ENCODE measurements at regions not wholly inside any gene's neighbourhood (a gene's known extent, or its start where the extent isn't known, plus 50 kb on each side); places are given as distances from the start of the nearest gene placed in this dataset.

DNA sequence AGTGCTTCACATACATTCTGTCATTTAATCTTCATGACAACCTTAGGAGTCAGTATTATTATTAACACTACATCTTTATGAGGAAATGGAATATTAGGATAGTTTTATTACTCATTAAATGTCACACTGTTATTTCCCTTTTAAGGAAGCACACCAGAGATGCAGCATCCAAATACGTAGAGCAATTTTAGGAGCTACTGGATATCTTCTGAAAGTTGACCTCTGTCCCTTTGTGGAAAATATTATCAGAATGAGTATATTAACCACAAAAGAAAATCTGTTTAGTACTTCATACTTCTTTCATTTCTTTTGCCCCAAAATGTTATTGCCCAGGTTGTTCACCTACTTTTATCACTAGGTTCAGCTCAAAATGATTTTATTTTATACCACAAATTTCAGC, 72.9 kb upstream of the APCDD1 start:
- no peaks in the 10 kb centered on the region for H3K27me3 ChIP-seq (replicated peaks in 2 of 5; ENCODE audit: control insufficient read depth in 4 of 5, insufficient read depth in 5 of 5, low read length in 4 of 5)
- no peak overlapping the region for H3K4me3 ChIP-seq (ENCODE audit: control insufficient read depth in 1 of 7, extremely low read depth in 1 of 7, insufficient read depth in 4 of 7, low read depth in 2 of 7, low read length in 6 of 7)
- H3K27ac ChIP-seq (ENCODE audit: insufficient read depth in 1 of 2, low read depth in 1 of 2, low read length in 2 of 2, poor library complexity in 1 of 2, severe bottlenecking in 2 of 2): no peak overlapping the region
- POLR2A ChIA-PET: no interaction called here
- no peaks in the 10 kb centered on the region for H3K36me3 ChIP-seq (ENCODE audit: control insufficient read depth in 4 of 4, insufficient read depth in 4 of 4, low read length in 3 of 4)
- peaks cover 0 to 11% (median 4%) of the 10 kb centered on the region in 4 experiments for H3K4me1 ChIP-seq (ENCODE audit: control extremely low read depth in 1 of 4, control insufficient read depth in 4 of 4, insufficient read depth in 4 of 4, low read length in 3 of 4)
- H3K9me3 ChIP-seq (ENCODE audit: control extremely low read depth in 1 of 5, control insufficient read depth in 4 of 5, insufficient read depth in 2 of 5, low read depth in 1 of 5, low read length in 4 of 5): no peaks in the 10 kb centered on the region
- CTCF ChIA-PET: interaction anchor here (0.6 kb wide), 1 partner anchor 249 kb away, joined by 3 read pairs; no protein-coding TSS in a partner anchor
- no peak for DNase-seq
- no CpG with 5 or more reads among the region's 1 CpG for WGBS (ENCODE audit: insufficient coverage)

DNA sequence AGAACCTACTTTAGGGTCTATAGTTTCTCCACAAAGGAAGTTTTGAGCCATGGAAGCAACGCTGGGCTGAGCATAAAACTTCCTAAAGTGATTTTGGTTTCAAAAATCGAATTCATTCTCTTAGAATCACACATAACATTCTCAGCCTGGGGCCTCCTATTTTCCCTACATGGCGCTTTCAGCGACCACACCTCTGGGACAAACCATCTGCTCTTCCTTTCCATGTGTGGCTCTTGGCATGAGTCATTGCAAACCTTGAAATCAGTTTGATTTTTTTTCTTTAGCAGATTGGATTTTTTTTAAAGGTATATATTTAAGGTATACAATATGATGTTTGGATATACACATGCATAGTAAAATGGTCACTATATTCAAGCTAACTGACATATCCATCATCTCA, 72.5 kb upstream of the APCDD1 start:
- peaks cover 0 to 11% (median 4%) of the 10 kb centered on the region in 4 experiments for H3K4me1 ChIP-seq (ENCODE audit: control extremely low read depth in 1 of 4, control insufficient read depth in 4 of 4, insufficient read depth in 4 of 4, low read length in 3 of 4)
- no peaks in the 10 kb centered on the region for H3K36me3 ChIP-seq (ENCODE audit: control insufficient read depth in 4 of 4, insufficient read depth in 4 of 4, low read length in 3 of 4)
- WGBS (ENCODE audit: insufficient coverage): 11% methylated on average over 1 of the region's 4 CpGs
- H3K27ac ChIP-seq (ENCODE audit: insufficient read depth in 1 of 2, low read depth in 1 of 2, low read length in 2 of 2, poor library complexity in 1 of 2, severe bottlenecking in 2 of 2): no peak overlapping the region
- H3K27me3 ChIP-seq (replicated peaks in 2 of 5; ENCODE audit: control insufficient read depth in 4 of 5, insufficient read depth in 5 of 5, low read length in 4 of 5): no peaks in the 10 kb centered on the region
- ChIA-PET POLR2A (no interaction called here), CTCF (interaction anchor here (0.6 kb wide), 1 partner anchor 249 kb away, joined by 3 read pairs; no protein-coding TSS in a partner anchor)
- DNase-seq: peak in 1 of 3 donors; percentile 21
- no peaks in the 10 kb centered on the region for H3K9me3 ChIP-seq (ENCODE audit: control extremely low read depth in 1 of 5, control insufficient read depth in 4 of 5, insufficient read depth in 2 of 5, low read depth in 1 of 5, low read length in 4 of 5)
- H3K4me3 ChIP-seq (ENCODE audit: control insufficient read depth in 1 of 7, extremely low read depth in 1 of 7, insufficient read depth in 4 of 7, low read depth in 2 of 7, low read length in 6 of 7): no peak overlapping the region

DNA sequence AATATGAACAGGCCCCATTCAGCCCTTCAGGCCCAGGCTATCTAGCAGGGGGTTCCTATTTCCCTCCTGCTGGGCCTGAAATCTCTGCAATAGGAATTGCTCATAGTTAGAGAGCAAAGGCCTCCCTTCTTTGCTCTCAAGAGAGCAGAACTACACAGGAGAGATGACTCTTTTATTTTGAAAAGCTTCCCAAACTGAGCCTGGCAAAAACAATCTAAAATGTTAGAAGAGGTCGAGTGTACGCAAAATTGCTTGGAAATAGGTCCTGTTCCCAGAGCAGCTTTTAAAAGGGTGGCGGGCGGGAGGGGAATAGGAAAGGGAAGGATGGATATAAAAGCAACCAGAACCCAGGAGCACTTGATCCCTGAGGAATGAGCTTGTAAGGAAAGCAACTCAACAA, 68.4 kb upstream of the APCDD1 start:
- POLR2A ChIA-PET: no interaction called here
- H3K27me3 ChIP-seq (replicated peaks in 2 of 5; ENCODE audit: control insufficient read depth in 4 of 5, insufficient read depth in 5 of 5, low read length in 4 of 5): no peaks in the 10 kb centered on the region

DNA sequence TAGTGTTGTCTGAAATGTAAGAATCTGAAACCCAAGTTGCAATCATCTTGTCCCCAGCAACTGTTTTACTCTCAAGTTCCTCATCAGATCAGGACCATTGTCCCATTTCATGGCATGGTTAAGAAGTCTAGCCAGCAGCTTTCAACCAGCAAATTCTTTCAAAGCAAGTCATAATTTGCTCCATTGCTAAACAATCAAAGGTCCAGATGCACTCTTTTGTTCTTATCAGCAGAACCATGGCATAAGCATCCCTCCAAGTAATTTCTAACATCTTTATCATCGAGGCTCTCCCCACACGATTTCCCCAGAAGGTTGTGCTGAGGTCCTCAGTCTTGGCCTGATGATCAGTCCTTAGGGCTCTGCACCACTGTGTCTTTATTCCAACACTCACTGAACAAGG, 67.5 kb upstream of the APCDD1 start:
- CTCF ChIA-PET: no interaction called here
- Histone ChIP-seq H3K27me3 (replicated peaks in 2 of 5; ENCODE audit: control insufficient read depth in 4 of 5, insufficient read depth in 5 of 5, low read length in 4 of 5) (no peaks in the 10 kb centered on the region), H3K4me3 (ENCODE audit: control insufficient read depth in 1 of 7, extremely low read depth in 1 of 7, insufficient read depth in 4 of 7, low read depth in 2 of 7, low read length in 6 of 7) (no peak overlapping the region), H3K9me3 (ENCODE audit: control extremely low read depth in 1 of 5, control insufficient read depth in 4 of 5, insufficient read depth in 2 of 5, low read depth in 1 of 5, low read length in 4 of 5) (no peaks in the 10 kb centered on the region), H3K36me3 (ENCODE audit: control insufficient read depth in 4 of 4, insufficient read depth in 4 of 4, low read length in 3 of 4) (no peaks in the 10 kb centered on the region), H3K4me1 (ENCODE audit: control extremely low read depth in 1 of 4, control insufficient read depth in 4 of 4, insufficient read depth in 4 of 4, low read length in 3 of 4) (no peaks in the 10 kb centered on the region), H3K27ac (ENCODE audit: insufficient read depth in 1 of 2, low read depth in 1 of 2, low read length in 2 of 2, poor library complexity in 1 of 2, severe bottlenecking in 2 of 2) (no peak overlapping the region)
- DNase-seq: no peak
- POLR2A ChIA-PET: no interaction called here
- WGBS (ENCODE audit: insufficient coverage): 100% methylated on average over 2 of the region's 2 CpGs

More for the DNA sequence above, 68.4 kb upstream of the APCDD1 start:
- no peak overlapping the region for H3K27ac ChIP-seq (ENCODE audit: insufficient read depth in 1 of 2, low read depth in 1 of 2, low read length in 2 of 2, poor library complexity in 1 of 2, severe bottlenecking in 2 of 2)
- H3K4me3 ChIP-seq (ENCODE audit: control insufficient read depth in 1 of 7, extremely low read depth in 1 of 7, insufficient read depth in 4 of 7, low read depth in 2 of 7, low read length in 6 of 7): no peak overlapping the region
- 100% methylated on average over 4 of the region's 4 CpGs for WGBS (ENCODE audit: insufficient coverage)
- CTCF ChIA-PET: interaction anchor here (0.7 kb wide), 1 partner anchor 215 kb away, joined by 3 read pairs; no protein-coding TSS in a partner anchor
- DNase-seq: no peak
- H3K4me1 ChIP-seq (ENCODE audit: control extremely low read depth in 1 of 4, control insufficient read depth in 4 of 4, insufficient read depth in 4 of 4, low read length in 3 of 4): no peaks in the 10 kb centered on the region
- H3K9me3 ChIP-seq (ENCODE audit: control extremely low read depth in 1 of 5, control insufficient read depth in 4 of 5, insufficient read depth in 2 of 5, low read depth in 1 of 5, low read length in 4 of 5): no peaks in the 10 kb centered on the region
- no peaks in the 10 kb centered on the region for H3K36me3 ChIP-seq (ENCODE audit: control insufficient read depth in 4 of 4, insufficient read depth in 4 of 4, low read length in 3 of 4)

DNA sequence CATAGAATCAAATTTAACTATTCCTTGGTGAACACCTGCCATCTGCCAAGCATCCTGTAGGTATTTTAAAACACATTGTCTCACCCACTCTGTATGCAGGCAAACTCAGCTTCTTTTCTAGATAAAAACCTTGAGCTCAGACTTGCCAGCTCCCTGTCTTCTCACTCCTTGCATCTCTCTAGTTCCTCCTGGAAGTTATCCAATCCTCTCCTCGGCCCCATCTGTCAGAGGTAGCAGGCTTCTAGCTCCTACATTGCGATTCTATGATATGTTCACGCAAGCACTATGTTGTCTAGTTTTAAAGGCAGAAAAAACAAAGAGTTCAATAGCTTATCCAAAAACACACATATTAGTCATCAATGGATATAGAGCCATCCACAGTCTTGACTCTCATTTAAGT, 67.0 kb upstream of the APCDD1 start:
- POLR2A ChIA-PET: no interaction called here
- 100% methylated on average over 1 of the region's 3 CpGs for WGBS (ENCODE audit: insufficient coverage)
- Histone ChIP-seq H3K27me3 (replicated peaks in 2 of 5; ENCODE audit: control insufficient read depth in 4 of 5, insufficient read depth in 5 of 5, low read length in 4 of 5) (no peaks in the 10 kb centered on the region), H3K27ac (ENCODE audit: insufficient read depth in 1 of 2, low read depth in 1 of 2, low read length in 2 of 2, poor library complexity in 1 of 2, severe bottlenecking in 2 of 2) (no peak overlapping the region), H3K4me3 (ENCODE audit: control insufficient read depth in 1 of 7, extremely low read depth in 1 of 7, insufficient read depth in 4 of 7, low read depth in 2 of 7, low read length in 6 of 7) (no peak overlapping the region), H3K9me3 (ENCODE audit: control extremely low read depth in 1 of 5, control insufficient read depth in 4 of 5, insufficient read depth in 2 of 5, low read depth in 1 of 5, low read length in 4 of 5) (no peaks in the 10 kb centered on the region), H3K36me3 (ENCODE audit: control insufficient read depth in 4 of 4, insufficient read depth in 4 of 4, low read length in 3 of 4) (no peaks in the 10 kb centered on the region), H3K4me1 (ENCODE audit: control extremely low read depth in 1 of 4, control insufficient read depth in 4 of 4, insufficient read depth in 4 of 4, low read length in 3 of 4) (no peaks in the 10 kb centered on the region)
- CTCF ChIA-PET: no interaction called here
- no peak for DNase-seq

DNA sequence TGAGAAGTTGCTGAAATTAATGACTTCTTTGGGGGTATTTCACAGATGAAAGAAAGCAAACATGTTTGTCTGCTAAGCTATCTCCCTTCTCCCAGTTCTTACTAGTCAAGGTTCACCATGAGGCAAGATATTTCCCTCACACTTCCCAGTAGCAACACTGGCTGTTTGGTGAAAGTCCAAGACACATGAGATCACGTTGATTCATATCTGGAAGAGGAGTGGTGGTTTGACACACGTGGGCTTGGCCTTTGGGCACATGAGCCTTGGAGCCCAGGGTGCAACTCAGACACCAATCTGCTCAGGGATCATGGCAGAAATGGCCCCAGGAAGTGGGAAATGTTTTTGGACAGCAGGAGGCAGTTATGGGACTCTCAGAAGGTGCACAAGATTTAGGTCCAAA, 66.1 kb upstream of the APCDD1 start:
- CTCF ChIA-PET: interaction anchor here (1.4 kb wide), 1 partner anchor 18 kb away, joined by 3 read pairs; no protein-coding TSS in a partner anchor
- no peaks in the 10 kb centered on the region for H3K36me3 ChIP-seq (ENCODE audit: control insufficient read depth in 4 of 4, insufficient read depth in 4 of 4, low read length in 3 of 4)
- POLR2A ChIA-PET: no interaction called here
- no peaks in the 10 kb centered on the region for H3K4me1 ChIP-seq (ENCODE audit: control extremely low read depth in 1 of 4, control insufficient read depth in 4 of 4, insufficient read depth in 4 of 4, low read length in 3 of 4)
- 83% methylated on average over 1 of the region's 2 CpGs for WGBS (ENCODE audit: insufficient coverage)
- H3K27ac ChIP-seq (ENCODE audit: insufficient read depth in 1 of 2, low read depth in 1 of 2, low read length in 2 of 2, poor library complexity in 1 of 2, severe bottlenecking in 2 of 2): no peak overlapping the region
- H3K4me3 ChIP-seq (ENCODE audit: control insufficient read depth in 1 of 7, extremely low read depth in 1 of 7, insufficient read depth in 4 of 7, low read depth in 2 of 7, low read length in 6 of 7): no peak overlapping the region
- DNase-seq: no peak
- no peaks in the 10 kb centered on the region for H3K9me3 ChIP-seq (ENCODE audit: control extremely low read depth in 1 of 5, control insufficient read depth in 4 of 5, insufficient read depth in 2 of 5, low read depth in 1 of 5, low read length in 4 of 5)
- no peaks in the 10 kb centered on the region for H3K27me3 ChIP-seq (replicated peaks in 2 of 5; ENCODE audit: control insufficient read depth in 4 of 5, insufficient read depth in 5 of 5, low read length in 4 of 5)

DNA sequence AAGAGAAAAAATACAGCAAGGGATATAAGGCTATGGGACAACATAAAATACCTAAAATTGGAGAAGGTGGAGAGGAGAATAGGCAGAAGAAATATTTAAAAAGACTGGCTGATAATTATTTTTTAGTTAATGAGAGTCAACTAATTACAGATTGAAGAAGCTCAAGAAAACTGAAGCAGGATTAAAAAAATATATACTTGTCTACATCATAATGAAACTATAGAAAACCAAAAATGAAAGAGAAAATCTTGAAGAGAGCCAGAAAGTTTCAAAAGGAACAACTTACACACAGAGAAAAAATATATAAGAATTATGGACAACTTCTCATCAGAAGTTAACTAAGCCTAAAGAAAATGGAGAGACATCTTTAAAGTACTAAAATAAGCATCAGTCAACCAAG, 62.9 kb upstream of the APCDD1 start:
- Histone ChIP-seq H3K36me3 (ENCODE audit: control insufficient read depth in 4 of 4, insufficient read depth in 4 of 4, low read length in 3 of 4) (no peaks in the 10 kb centered on the region), H3K4me3 (ENCODE audit: control insufficient read depth in 1 of 7, extremely low read depth in 1 of 7, insufficient read depth in 4 of 7, low read depth in 2 of 7, low read length in 6 of 7) (no peak overlapping the region), H3K27me3 (replicated peaks in 2 of 5; ENCODE audit: control insufficient read depth in 4 of 5, insufficient read depth in 5 of 5, low read length in 4 of 5) (no peaks in the 10 kb centered on the region), H3K4me1 (ENCODE audit: control extremely low read depth in 1 of 4, control insufficient read depth in 4 of 4, insufficient read depth in 4 of 4, low read length in 3 of 4) (no peaks in the 10 kb centered on the region), H3K27ac (ENCODE audit: insufficient read depth in 1 of 2, low read depth in 1 of 2, low read length in 2 of 2, poor library complexity in 1 of 2, severe bottlenecking in 2 of 2) (no peak overlapping the region), H3K9me3 (ENCODE audit: control extremely low read depth in 1 of 5, control insufficient read depth in 4 of 5, insufficient read depth in 2 of 5, low read depth in 1 of 5, low read length in 4 of 5) (peaks cover 0 to 2% (median 0%) of the 10 kb centered on the region in 5 experiments)
- ChIA-PET CTCF (no interaction called here), POLR2A (interaction anchor here (0.7 kb wide), 1 partner anchor 505 kb away, joined by 3 read pairs; no protein-coding TSS in a partner anchor)
- DNase-seq: no peak

Measured in common myeloid progenitor, CD34-positive (primary cell).